ENCODE measurements at regions not wholly inside any gene's neighbourhood (a gene's known extent, or its start where the extent isn't known, plus 50 kb on each side); places are given as distances from the start of the nearest gene placed in this dataset.
"Not testable (repeated sequence)": the region's sequence is repeated elsewhere in the genome, so short reads cannot be mapped to it uniquely, and the experiment has no call there.

- DNase-seq, result no peak
These were observed 153.7 kb upstream of the MSX2 start for GRCh38 chr5:174570662-174571061.

- DNase-seq, result no peak
These were observed 152.6 kb upstream of the MSX2 start for GRCh38 chr5:174571662-174572397.

GRCh38 chr5:174572591-174572990 lies 151.8 kb upstream of the MSX2 start:
- no peak for DNase-seq

GRCh38 chr5:174573221-174573994 lies 151.0 kb upstream of the MSX2 start:
- DNase-seq, result no peak

GRCh38 chr5:174575043-174575442 lies 149.3 kb upstream of the MSX2 start:
- DNase-seq, result no peak

- no peak for DNase-seq
These were observed 148.3 kb upstream of the MSX2 start for GRCh38 chr5:174576042-174576441.

GRCh38 chr5:174581479-174581878 lies 142.9 kb upstream of the MSX2 start:
- DNase-seq, result peak; percentile 2

GRCh38 chr5:174581894-174582293 lies 142.5 kb upstream of the MSX2 start:
- no peak for DNase-seq

- DNase-seq, result no peak
These were observed 141.3 kb upstream of the MSX2 start for GRCh38 chr5:174583071-174583470.

GRCh38 chr5:174585472-174585871 lies 138.9 kb upstream of the MSX2 start:
- no peak for DNase-seq

- DNase-seq, result not testable (repeated sequence)
These were observed 138.2 kb upstream of the MSX2 start for GRCh38 chr5:174586163-174586562.

- DNase-seq, result no peak
These were observed 135.4 kb upstream of the MSX2 start for GRCh38 chr5:174589011-174589410.

- no peak for DNase-seq
These were observed 134.8 kb upstream of the MSX2 start for GRCh38 chr5:174589599-174589998.

GRCh38 chr5:174590820-174591219 lies 133.6 kb upstream of the MSX2 start:
- DNase-seq, result no peak

- DNase-seq, result no peak
These were observed 128.0 kb upstream of the MSX2 start for GRCh38 chr5:174596429-174596828.

- no peak for DNase-seq
These were observed 124.4 kb upstream of the MSX2 start for GRCh38 chr5:174599992-174600391.

- no peak for DNase-seq
These were observed 122.4 kb upstream of the MSX2 start for GRCh38 chr5:174601946-174602345.

- DNase-seq, result no peak
These were observed 118.2 kb upstream of the MSX2 start for GRCh38 chr5:174606153-174606552.

- no peak for DNase-seq
These were observed 117.7 kb upstream of the MSX2 start for GRCh38 chr5:174606646-174607045.

- DNase-seq, result no peak
These were observed 117.2 kb upstream of the MSX2 start for GRCh38 chr5:174607205-174607604.

- no peak for DNase-seq
These were observed 116.5 kb upstream of the MSX2 start for GRCh38 chr5:174607916-174608315.

GRCh38 chr5:174608631-174609097 lies 115.7 kb upstream of the MSX2 start:
- peak; percentile 8 for DNase-seq

GRCh38 chr5:174609116-174609515 lies 115.3 kb upstream of the MSX2 start:
- DNase-seq, result no peak

GRCh38 chr5:174610968-174611367 lies 113.4 kb upstream of the MSX2 start:
- DNase-seq, result no peak

Data from activated CD4-positive, alpha-beta T cell treated with anti-CD3 and anti-CD28 coated beads, Interleukin-10, Interleukin-2, amounts not matched to agents 100 ng/mL and 50 ng/mL, durations not matched to agents 16 hours and 8 hours (primary cell).